H1 (cell line): ENCODE measurements at regions not wholly inside any gene's neighbourhood (a gene's known extent, or its start where the extent isn't known, plus 50 kb on each side); places are given as distances from the start of the nearest gene placed in this dataset.

Source experiments
- CTCF ChIA-PET: fragments of 300-600 bp; sonication (Branson Sonifier 250); formaldehyde crosslinking; loops from one replicate; lab custom pipeline; 2021; ENCODE audit not compliant: partially characterized antibody; lab: Charles Lee
- POLR2A ChIA-PET: fragments of 300-600 bp; sonication (Branson Sonifier 250); formaldehyde crosslinking; loops from one replicate; lab custom pipeline; 2021; ENCODE audit warnings: inconsistent platforms; ENCODE audit not compliant: partially characterized antibody; lab: Charles Lee
- DNase-seq, 2 experiments: peaks; one replicate each; pipeline versions ENCODE4 v3.0.0 to v3.0.0-alpha.2; 2010 to 2022; ENCODE audit warnings: low spot score in 2 of 2, low read depth in 1 of 2, mixed read lengths in 1 of 2
- FAIRE-seq: peaks from 2 replicates; lab custom pipeline; 2011; peaks lifted over from hg19 to GRCh38; lab: Jason Lieb, UNC
- H2AFZ ChIP-seq: 2 replicates; pipeline ENCODE4 v1.8.1; 2012; ENCODE audit warnings: low read length, inconsistent platforms
- H2AK5ac ChIP-seq: 2 replicates; pipeline ENCODE4 v1.6.1; 2013; ENCODE audit warnings: low read depth, low read length
- H2BK120ac ChIP-seq: replicated peaks from 2 replicates; pipeline ENCODE3; 2013; ENCODE audit warnings: low read depth, low read length, inconsistent platforms
- H2BK12ac ChIP-seq: 2 replicates; pipeline ENCODE4 v1.6.1; 2013; ENCODE audit warnings: low read depth, low read length
- H2BK15ac ChIP-seq: 2 replicates; pipeline ENCODE4 v1.6.1; 2013; ENCODE audit warnings: low read length
- H2BK20ac ChIP-seq: 2 replicates; pipeline ENCODE4 v1.6.1; 2013; ENCODE audit warnings: low read length
- H2BK5ac ChIP-seq: 2 replicates; pipeline ENCODE4 v1.6.1; 2013; ENCODE audit warnings: low read depth, low read length
- H3K14ac ChIP-seq: 2 replicates; pipeline ENCODE4 v1.6.1; 2013; ENCODE audit warnings: inconsistent platforms; ENCODE audit not compliant: insufficient read length
- H3K18ac ChIP-seq: 2 replicates; pipeline ENCODE4 v1.6.1; 2013; ENCODE audit warnings: low read length; ENCODE audit errors: extremely low read depth
- H3K23ac ChIP-seq: 2 replicates; pipeline ENCODE4 v1.6.1; 2013; ENCODE audit warnings: inconsistent platforms; ENCODE audit not compliant: insufficient read length
- H3K23me2 ChIP-seq: 2 replicates; pipeline ENCODE4 v1.6.1; 2013; ENCODE audit warnings: low read depth, low read length
- H3K27ac ChIP-seq: 2 replicates; pipeline ENCODE4 v1.6.1; 2011; ENCODE audit warnings: low read depth, low read length, inconsistent platforms
- H3K27me3 ChIP-seq, 4 experiments: replicated peaks in 1 of 4; 1 replicate in 1 of 4; 2 replicates in 3 of 4; pipeline versions ENCODE4 v1.6.1 to v1.8.1; 2011 to 2013; ENCODE audit warnings: low read length in 3 of 4, mild to moderate bottlenecking in 3 of 4, inconsistent platforms in 2 of 4, mixed read lengths in 2 of 4, moderate library complexity in 1 of 4; ENCODE audit not compliant: control insufficient read depth in 3 of 4, insufficient read depth in 3 of 4; ENCODE audit errors: extremely low read depth in 1 of 4
- H3K36me3 ChIP-seq, 4 experiments: 2 replicates each; pipeline versions ENCODE4 v1.6.1 to v1.8.1; 2011 to 2013; ENCODE audit warnings: mild to moderate bottlenecking in 4 of 4, low read length in 3 of 4, moderate library complexity in 2 of 4, control low read depth in 1 of 4, inconsistent platforms in 1 of 4; ENCODE audit not compliant: insufficient read depth in 4 of 4, control insufficient read depth in 2 of 4
- H3K4ac ChIP-seq: replicated peaks from 2 replicates; pipeline ENCODE3; 2013; ENCODE audit warnings: low read length, low read depth, mixed read lengths, inconsistent platforms; ENCODE audit not compliant: insufficient read length
- H3K4me1 ChIP-seq, 4 experiments: replicated peaks in 1 of 4; 1 replicate in 1 of 4; 2 replicates in 3 of 4; pipeline versions ENCODE4 v1.6.1 to v1.8.1; 2011 to 2013; ENCODE audit warnings: low read length in 3 of 4, inconsistent platforms in 2 of 4, mixed read lengths in 1 of 4; ENCODE audit not compliant: insufficient read depth in 4 of 4, control insufficient read depth in 3 of 4
- H3K4me2 ChIP-seq, 2 experiments: 2 replicates each; pipeline versions ENCODE4 v1.6.1 to v1.8.1; 2011 to 2013; ENCODE audit warnings: low read depth in 2 of 2, low read length in 2 of 2, control low read depth in 1 of 2, inconsistent platforms in 1 of 2, mild to moderate bottlenecking in 1 of 2; ENCODE audit not compliant: insufficient read depth in 1 of 2
- H3K4me3 ChIP-seq, 4 experiments: fragments of 200-600, 300-600 bp in 1 of 4; sonication (generic), shearing (Covaris generic), sonication (Bioruptor Twin) in 1 of 4; 2 replicates each; pipeline versions ENCODE4 v1.5.1 to v1.8.1; 2011 to 2016; ENCODE audit warnings: low read length in 4 of 4, low read depth in 3 of 4, control low read depth in 2 of 4, inconsistent platforms in 2 of 4, mild to moderate bottlenecking in 2 of 4, mixed read lengths in 1 of 4, moderate library complexity in 1 of 4; ENCODE audit not compliant: insufficient read depth in 2 of 4; ENCODE audit errors: extremely low read depth in 1 of 4
- H3K56ac ChIP-seq: replicated peaks from 2 replicates; pipeline ENCODE3; 2013; ENCODE audit warnings: low read depth, mild to moderate bottlenecking, mixed read lengths, low read length, inconsistent platforms; ENCODE audit not compliant: insufficient read length
- H3K79me1 ChIP-seq: 2 replicates; pipeline ENCODE4 v1.6.1; 2013; ENCODE audit warnings: low read depth, low read length, control low read depth
- H3K79me2 ChIP-seq, 2 experiments: 2 replicates each; pipeline versions ENCODE4 v1.6.1 to v1.8.1; 2012 to 2013; ENCODE audit warnings: low read length in 2 of 2, mild to moderate bottlenecking in 2 of 2, inconsistent platforms in 1 of 2; ENCODE audit not compliant: insufficient read depth in 2 of 2, control insufficient read depth in 1 of 2
- H3K9ac ChIP-seq, 4 experiments: replicated peaks in 1 of 4; 1 replicate in 1 of 4; 2 replicates in 3 of 4; pipeline versions ENCODE4 v1.6.1 to v1.8.1; 2011 to 2013; ENCODE audit warnings: low read depth in 3 of 4, low read length in 3 of 4, control low read depth in 2 of 4, mild to moderate bottlenecking in 2 of 4, moderate library complexity in 2 of 4, inconsistent platforms in 1 of 4; ENCODE audit errors: extremely low read depth in 1 of 4
- H3K9me3 ChIP-seq, 2 experiments: 2 replicates each; pipeline versions ENCODE4 v1.6.1 to v1.8.1; 2012 to 2013; ENCODE audit warnings: mild to moderate bottlenecking in 2 of 2, moderate library complexity in 2 of 2, control low read depth in 1 of 2, inconsistent platforms in 1 of 2, low read depth in 1 of 2, low read length in 1 of 2, mixed read lengths in 1 of 2; ENCODE audit not compliant: insufficient read depth in 2 of 2
- H4K20me1 ChIP-seq, 2 experiments: replicated peaks in 1 of 2; 2 replicates each; pipeline versions ENCODE3 to v1.8.1; 2011 to 2013; ENCODE audit warnings: inconsistent platforms in 2 of 2, low read length in 2 of 2, mild to moderate bottlenecking in 1 of 2; ENCODE audit not compliant: insufficient read depth in 2 of 2, control insufficient read depth in 1 of 2
- H4K5ac ChIP-seq: 2 replicates; pipeline ENCODE4 v1.6.1; 2013; ENCODE audit warnings: low read length, low read depth, mixed read lengths, inconsistent platforms; ENCODE audit not compliant: insufficient read length
- H4K8ac ChIP-seq: 2 replicates; pipeline ENCODE4 v1.8.0; 2013; ENCODE audit warnings: mild to moderate bottlenecking, moderate library complexity, low read length, inconsistent platforms; ENCODE audit not compliant: insufficient read depth; ENCODE audit errors: extremely low read depth
- H4K91ac ChIP-seq: replicated peaks from 2 replicates; pipeline ENCODE3; 2013; ENCODE audit warnings: low read length, mixed read lengths, inconsistent platforms; ENCODE audit not compliant: insufficient read length
- ATF2 ChIP-seq: IDR thresholded peaks from 2 replicates; pipeline ENCODE4 v1.6.1; 2012; ENCODE audit warnings: low read length, inconsistent platforms
- BCL11A ChIP-seq, 2 experiments: IDR thresholded peaks; one replicate each; pipeline ENCODE4 v1.6.1; 2011; ENCODE audit warnings: low read depth in 2 of 2, low read length in 2 of 2, mild to moderate bottlenecking in 2 of 2
- CBX5 ChIP-seq: fragments of 300-800, 300-1000 bp; sonication (generic); IDR thresholded peaks from 2 replicates; pipeline ENCODE4 v1.7.1; 2016; ENCODE audit warnings: antibody characterized with exemption, low read length, low read depth
- EGR1 ChIP-seq: IDR thresholded peaks from 2 replicates; pipeline ENCODE4 v1.6.1; 2011; ENCODE audit warnings: low read depth, low read length, borderline replicate concordance
- FOSL1 ChIP-seq: IDR thresholded peaks from 2 replicates; pipeline ENCODE4 v1.6.1; 2011; ENCODE audit warnings: mild to moderate bottlenecking, low read depth, low read length, moderate library complexity; ENCODE audit not compliant: insufficient read depth
- NANOG ChIP-seq: IDR thresholded peaks from 2 replicates; pipeline ENCODE4 v1.6.1; 2011; ENCODE audit warnings: low read length, low read depth, mild to moderate bottlenecking, inconsistent platforms; ENCODE audit not compliant: insufficient read depth, poor library complexity, severe bottlenecking
- PHF8 ChIP-seq: fragments of 200-600 bp; sonication (generic); conservative IDR thresholded peaks from 2 replicates; pipeline ENCODE4 v1.7.1; 2012; ENCODE audit warnings: low read depth, mild to moderate bottlenecking, inconsistent platforms, low read length, moderate library complexity
- RXRA ChIP-seq: IDR thresholded peaks from 2 replicates; pipeline ENCODE4 v1.6.1; 2011; ENCODE audit warnings: low read depth, mild to moderate bottlenecking, low read length, moderate library complexity; ENCODE audit not compliant: insufficient read depth
- SP1 ChIP-seq: IDR thresholded peaks from 2 replicates; pipeline ENCODE4 v1.6.1; 2011; ENCODE audit warnings: low read depth, low read length
- SP4 ChIP-seq: IDR thresholded peaks from 2 replicates; pipeline ENCODE4 v1.6.1; 2012; ENCODE audit warnings: low read length, inconsistent platforms
- SUZ12 ChIP-seq: fragments of 200-600 bp; sonication (generic); IDR thresholded peaks from 2 replicates; pipeline ENCODE4 v1.6.1; 2012; ENCODE audit warnings: mild to moderate bottlenecking, inconsistent platforms, low read length, moderate library complexity, mixed read lengths
- YY1 ChIP-seq: IDR thresholded peaks from 2 replicates; pipeline ENCODE4 v1.6.1; 2011; ENCODE audit warnings: low read depth, mild to moderate bottlenecking, low read length
- ZNF274 ChIP-seq: IDR thresholded peaks from 2 replicates; pipeline ENCODE4 v1.7.0; 2012; ENCODE audit warnings: low read length, borderline replicate concordance; ENCODE audit errors: extremely low read depth
- WGBS, 2 experiments: shearing (Covaris generic) in 1 of 2; methylation state at CpG; one replicate each; pipeline versions ENCODE4 v1.1.6 to v1.1.7; 2013 to 2015; ENCODE audit warnings: low lambda C conversion rate in 2 of 2, mixed read lengths in 2 of 2, inconsistent platforms in 1 of 2, low coverage in 1 of 2, missing lambda C conversion rate in 1 of 2; ENCODE audit not compliant: insufficient replicate concordance in 2 of 2, insufficient coverage in 1 of 2, insufficient read length in 1 of 2; ENCODE audit errors: extremely low coverage in 1 of 2, missing lambda C conversion rate in 1 of 2; 5-methylcytosine and 5-hydroxymethylcytosine counted together
- TF ChIP-seq, protein P1 (sequence below): IDR thresholded peaks from 2 replicates; pipeline ENCODE4 v1.6.1; 2012; ENCODE audit warnings: inconsistent platforms

DNA sequence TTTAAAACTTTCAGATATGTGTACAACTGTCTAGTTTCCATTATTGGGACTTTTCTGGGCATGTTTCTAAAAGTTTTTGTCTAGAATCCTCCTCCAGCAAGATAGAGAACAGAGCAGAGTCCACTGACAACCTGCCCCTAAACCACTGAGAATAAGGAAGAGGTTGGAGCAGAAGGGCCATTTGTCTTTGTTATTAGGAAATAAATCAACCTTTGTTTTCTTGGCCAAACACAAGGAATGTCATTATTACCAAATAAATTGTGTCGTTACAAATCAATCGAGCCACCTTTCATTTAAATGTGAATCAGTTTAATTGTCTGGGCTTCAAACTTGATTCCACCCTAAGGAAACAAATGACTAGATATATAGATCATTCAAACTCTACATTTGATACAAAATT is 81.4 kb downstream of the GAS1 start:
- H3K14ac ChIP-seq, result no peak overlapping the region
- no peak overlapping the region for H3K27ac ChIP-seq
- H3K23ac ChIP-seq, result no peak overlapping the region
- H4K20me1 ChIP-seq, result no peaks in the 10 kb centered on the region
- CTCF ChIA-PET, result interaction anchor here (1.8 kb wide), 1 partner anchor 215 kb away, joined by 3 read pairs; no protein-coding TSS in a partner anchor
- no peak overlapping the region for H3K4ac ChIP-seq
- no peak overlapping the region for H4K91ac ChIP-seq
- 90% methylated on average over 2 of the region's 2 CpGs; no CpG with 5 or more reads in 1 of the 2 experiments for WGBS, 2 experiments
- no peak overlapping the region for H3K18ac ChIP-seq
- H2BK20ac ChIP-seq, result no peak overlapping the region
- H2BK5ac ChIP-seq, result no peak overlapping the region
- H2AFZ ChIP-seq, result no peak overlapping the region
- no peak for FAIRE-seq
- H3K9ac ChIP-seq, result no peak overlapping the region
- TF ChIP-seq, protein P1, sequence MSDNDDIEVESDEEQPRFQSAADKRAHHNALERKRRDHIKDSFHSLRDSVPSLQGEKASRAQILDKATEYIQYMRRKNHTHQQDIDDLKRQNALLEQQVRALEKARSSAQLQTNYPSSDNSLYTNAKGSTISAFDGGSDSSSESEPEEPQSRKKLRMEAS, result no peak
- no peak for TF ChIP-seq BCL11A (IDR thresholded peaks at IDR 0.05; ENCODE audit: low read depth in 2 of 2, low read length in 2 of 2)
- TF ChIP-seq EGR1, result no peak
- no peak for TF ChIP-seq SP4
- no peak for TF ChIP-seq ZNF274
- no peak for TF ChIP-seq ATF2
- TF ChIP-seq RXRA, result no peak
- TF ChIP-seq FOSL1, result no peak
- TF ChIP-seq CBX5, result no peak
- no peak for TF ChIP-seq SP1
- TF ChIP-seq NANOG, result no peak
- TF ChIP-seq YY1, result no peak
- TF ChIP-seq SUZ12, result no peak
- no peak for TF ChIP-seq PHF8
- H4K5ac ChIP-seq, result no peak overlapping the region
- no peak for DNase-seq
- no peak overlapping the region for H3K4me2 ChIP-seq
- no peaks in the 10 kb centered on the region for H3K79me2 ChIP-seq
- POLR2A ChIA-PET, result no interaction called here
- H2BK15ac ChIP-seq, result no peak overlapping the region
- no peak overlapping the region for H4K8ac ChIP-seq
- H3K4me1 ChIP-seq, result no peaks in the 10 kb centered on the region
- H2BK12ac ChIP-seq, result no peak overlapping the region
- H3K36me3 ChIP-seq, result no peaks in the 10 kb centered on the region
- H2BK120ac ChIP-seq, result no peak overlapping the region
- H3K23me2 ChIP-seq, result no peaks in the 10 kb centered on the region
- H3K4me3 ChIP-seq, result no peak overlapping the region
- H3K79me1 ChIP-seq, result no peaks in the 10 kb centered on the region
- no peaks in the 10 kb centered on the region for H3K27me3 ChIP-seq
- H3K9me3 ChIP-seq, result no peaks in the 10 kb centered on the region; a peak in 1 of 4 replicates
- H2AK5ac ChIP-seq, result no peak overlapping the region
- no peak overlapping the region for H3K56ac ChIP-seq
